ENCODE measurements at regions not wholly inside any gene's neighbourhood (a gene's known extent, or its start where the extent isn't known, plus 50 kb on each side); places are given as distances from the start of the nearest gene placed in this dataset.

- TF ChIP-seq CTCF (IDR thresholded peaks at IDR 0.05) (no peak), MAZ (IDR thresholded peaks at IDR 0.05; ENCODE audit: borderline replicate concordance, low read depth, low read length) (no peak), CHD4 (IDR thresholded peaks at IDR 0.05; ENCODE audit: borderline replicate concordance) (no peak), RCOR1 (IDR thresholded peaks at IDR 0.05; ENCODE audit: low read depth, low read length) (no peak), RAD21 (conservative IDR thresholded peaks at IDR 0.05 in 1 of 2, IDR thresholded peaks at IDR 0.05 in 1 of 2) (no peak), MYC (IDR thresholded peaks at IDR 0.05; ENCODE audit: borderline replicate concordance, low read length) (no peak), SREBF2 (IDR thresholded peaks at IDR 0.05) (no peak), PBX3 (IDR thresholded peaks at IDR 0.05) (no peak), PHF8 (IDR thresholded peaks at IDR 0.05; ENCODE audit: borderline replicate concordance, low read depth) (no peak), BHLHE40 (IDR thresholded peaks at IDR 0.05; ENCODE audit: low read depth, low read length) (no peak)
These were observed 120.2 kb downstream of the DAD1 start for GRCh38 chr14:22468830-22469229.
